HG03159 (cell line): ENCODE measurements at regions not wholly inside any gene's neighbourhood (a gene's known extent, or its start where the extent isn't known, plus 50 kb on each side); places are given as distances from the start of the nearest gene placed in this dataset.
A peak's percentile ranks its signal among the peaks of the same experiment; 100 is the strongest.
"Not testable (repeated sequence)": the region's sequence is repeated elsewhere in the genome, so short reads cannot be mapped to it uniquely, and the experiment has no call there.

ENCODE experiments used
- ATAC-seq: cut with Tn5 transposase; IDR thresholded peaks from one replicate; pipeline ENCODE4 v1.9.1; 2021; ENCODE audit warnings: mild to moderate bottlenecking, moderate library complexity; ENCODE audit not compliant: unreplicated experiment

DNA sequence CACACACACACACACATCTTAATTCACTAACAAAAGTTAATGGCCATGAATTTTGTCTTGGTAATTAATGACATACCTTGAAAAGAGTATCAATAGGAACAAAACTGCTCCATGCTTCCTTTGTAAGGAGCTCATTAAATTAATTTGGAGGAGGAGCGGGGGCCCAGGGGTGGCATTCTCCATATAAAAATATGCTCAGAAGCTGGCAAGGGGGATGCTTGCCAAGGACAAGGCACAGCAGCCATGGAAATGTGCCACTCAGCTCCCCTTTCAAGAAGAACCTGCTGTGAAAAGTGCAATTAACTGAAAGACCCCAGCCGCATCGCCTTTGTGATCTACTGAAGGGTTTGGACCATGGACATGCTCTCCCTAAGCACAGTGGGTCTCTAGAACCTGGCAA is 385.9 kb upstream of the API5 start:
- ATAC-seq, result no peak

DNA sequence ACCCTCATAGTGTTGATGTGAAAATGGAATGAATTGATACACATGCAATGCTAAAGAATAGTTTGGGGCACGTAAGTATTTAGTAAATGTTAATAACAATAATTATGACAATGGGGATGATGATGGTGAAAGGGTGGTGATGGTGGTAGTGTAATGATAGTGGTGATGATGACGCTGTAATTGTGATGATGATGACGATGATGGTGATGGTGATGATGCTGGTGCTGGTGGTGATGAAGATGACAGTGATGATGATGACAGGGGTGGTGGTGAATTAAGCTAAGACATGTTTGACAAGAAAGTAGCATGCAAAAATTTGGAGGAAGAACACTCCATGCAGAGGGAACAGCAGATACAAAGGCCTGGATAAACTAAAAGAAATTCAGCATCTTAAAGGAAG is 364.4 kb upstream of the API5 start:
- ATAC-seq, result no peak

DNA sequence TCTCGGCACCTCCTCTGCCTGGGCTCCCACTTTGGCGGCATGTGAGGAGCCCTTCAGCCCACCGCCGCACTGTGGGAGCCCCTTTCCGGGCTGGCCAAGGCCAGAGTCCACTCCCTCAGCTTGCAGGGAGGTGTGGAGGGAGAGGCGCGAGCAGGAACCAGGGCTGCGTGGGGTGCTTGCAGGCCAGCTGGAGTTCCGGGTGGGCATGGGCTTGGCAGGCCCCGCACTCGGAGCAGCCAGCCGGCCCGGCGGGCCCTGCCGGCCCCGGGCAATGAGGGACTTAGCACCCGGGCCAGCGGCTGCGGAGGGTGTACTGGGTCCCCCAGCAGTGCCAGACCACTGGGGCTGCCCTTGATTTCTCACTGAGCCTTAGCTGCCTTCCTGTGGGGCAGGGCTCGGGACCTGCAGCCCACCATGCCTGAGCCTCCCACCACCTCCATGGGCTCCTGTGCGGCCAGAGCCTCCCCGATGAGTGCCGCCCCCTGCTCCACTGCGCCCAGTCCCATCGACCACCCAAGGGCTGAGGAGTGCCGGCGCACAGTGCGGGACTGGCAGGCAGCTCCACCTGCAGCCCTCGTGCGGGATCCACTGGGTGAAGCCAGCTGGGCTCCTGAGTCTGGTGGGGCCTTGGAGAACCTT is 361.9 kb upstream of the API5 start:
- ATAC-seq, result not testable (repeated sequence)

DNA sequence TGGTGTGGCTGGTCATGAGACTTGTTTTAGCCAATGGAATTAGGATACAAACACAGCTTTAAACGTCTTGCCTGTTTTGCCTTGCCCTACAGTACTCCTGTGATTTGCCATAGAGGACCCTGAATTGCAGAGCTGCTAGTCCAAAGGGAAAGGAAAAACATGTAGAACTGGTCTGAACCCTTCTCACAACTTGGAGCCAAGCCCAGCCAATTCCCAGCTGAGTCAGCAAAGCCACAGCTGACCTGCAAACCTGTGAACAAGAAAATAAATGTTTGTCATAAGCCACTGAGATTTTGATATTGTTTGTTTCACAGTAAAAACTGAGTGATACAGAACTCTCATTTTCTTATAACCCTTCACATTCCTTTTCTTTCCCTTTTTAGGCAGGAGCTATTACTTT is 360.5 kb upstream of the API5 start:
- ATAC-seq, result no peak

DNA sequence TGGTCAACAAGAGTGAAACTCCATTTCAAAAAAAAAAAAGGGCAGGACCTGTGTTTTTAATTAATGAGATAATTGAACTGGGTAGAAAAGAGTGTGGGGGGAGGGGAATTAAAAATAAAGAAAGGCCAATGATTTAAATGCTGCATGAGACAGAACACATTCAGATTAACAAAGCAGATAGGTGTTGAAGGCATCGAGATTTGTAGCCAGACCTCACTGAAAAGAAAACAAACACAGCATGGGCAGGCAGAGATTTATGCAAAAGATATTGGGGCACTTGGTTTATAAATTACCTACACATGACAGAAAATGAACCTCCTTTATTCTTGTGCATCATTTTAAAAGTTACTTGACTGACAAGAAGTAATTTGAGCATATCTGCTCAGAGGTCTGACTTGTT is 354.0 kb upstream of the API5 start:
- ATAC-seq, result no peak

DNA sequence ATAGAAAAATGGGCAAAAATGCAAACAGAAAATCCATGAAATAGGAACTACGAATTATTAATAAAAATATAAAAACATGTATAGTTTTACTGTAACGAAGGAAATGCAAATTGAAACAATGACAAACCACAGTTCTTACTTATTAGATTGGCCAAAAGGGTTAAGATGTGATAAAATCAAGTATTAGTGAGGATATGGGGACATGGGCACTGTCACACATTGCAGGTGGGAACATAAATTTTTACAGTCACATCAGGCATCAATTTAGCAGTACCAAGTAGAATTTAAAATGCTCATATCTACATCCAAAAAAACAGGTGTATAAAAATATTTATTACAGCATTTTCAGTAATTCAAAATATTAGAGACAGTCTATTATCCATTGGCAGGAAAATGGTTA is 353.2 kb upstream of the API5 start:
- no peak for ATAC-seq

DNA sequence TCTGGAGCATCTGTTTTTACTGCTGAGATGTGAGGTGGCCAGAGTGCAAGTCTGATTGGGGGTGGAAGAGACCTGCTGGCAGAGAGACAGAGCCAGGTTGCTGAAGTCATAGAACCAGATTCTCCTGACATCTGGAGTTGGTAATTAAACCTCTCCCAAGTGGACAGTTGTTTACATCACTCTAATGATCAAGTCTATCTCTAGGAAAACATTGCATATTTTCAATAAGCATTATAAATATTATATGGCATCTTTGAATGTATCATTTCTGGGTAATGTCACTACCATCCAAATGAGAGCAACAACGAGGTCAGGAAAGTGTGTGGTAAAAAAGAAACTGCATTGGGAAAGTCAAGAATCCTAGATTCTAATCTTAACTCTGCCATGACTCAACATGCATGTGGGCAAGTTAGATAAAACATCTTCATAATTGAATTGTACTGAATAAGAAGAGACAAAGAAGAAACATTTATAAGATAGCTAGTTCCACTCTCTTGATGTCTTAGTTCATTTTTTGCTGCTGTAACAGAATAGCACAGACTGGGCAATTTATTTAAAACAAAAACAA is 351.2 kb upstream of the API5 start:
- ATAC-seq, result no peak

DNA sequence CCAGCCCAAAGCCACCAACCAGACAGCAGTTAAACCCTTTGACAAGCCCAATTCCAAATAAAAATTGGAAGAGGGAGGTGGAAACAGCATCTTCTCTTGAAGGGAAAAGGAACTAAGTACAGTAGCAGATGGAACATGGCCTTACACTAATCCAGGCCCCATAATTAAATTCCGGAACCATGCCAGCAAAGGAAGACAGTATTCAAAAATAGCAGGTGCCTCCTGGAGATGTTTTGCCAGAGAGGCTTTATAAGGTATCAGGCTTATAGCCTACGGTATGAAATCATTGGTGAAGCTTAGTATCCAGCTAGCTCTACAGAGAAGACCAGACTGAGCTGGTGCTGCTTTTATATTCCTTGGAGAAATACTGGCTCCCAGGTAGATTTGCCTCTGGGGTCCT is 344.1 kb upstream of the API5 start:
- no peak for ATAC-seq

DNA sequence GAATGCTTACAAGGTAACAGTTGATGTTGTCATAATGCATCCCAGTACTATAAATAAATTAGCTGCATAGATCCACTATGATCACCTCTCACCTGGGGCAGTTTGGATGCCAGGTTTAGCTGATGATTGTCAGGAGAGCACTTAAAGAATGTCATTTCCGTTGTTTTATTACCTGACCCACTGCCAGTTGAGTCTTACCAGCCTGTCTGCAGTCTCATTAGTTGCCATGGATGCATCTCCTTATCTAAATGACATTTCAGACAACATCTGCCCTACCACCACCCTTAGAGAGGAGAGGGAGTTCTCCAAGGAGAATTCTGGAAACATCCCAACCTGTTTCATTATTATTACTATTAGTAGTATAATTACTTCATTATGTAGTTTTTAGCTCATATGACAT is 339.1 kb upstream of the API5 start:
- no peak for ATAC-seq

DNA sequence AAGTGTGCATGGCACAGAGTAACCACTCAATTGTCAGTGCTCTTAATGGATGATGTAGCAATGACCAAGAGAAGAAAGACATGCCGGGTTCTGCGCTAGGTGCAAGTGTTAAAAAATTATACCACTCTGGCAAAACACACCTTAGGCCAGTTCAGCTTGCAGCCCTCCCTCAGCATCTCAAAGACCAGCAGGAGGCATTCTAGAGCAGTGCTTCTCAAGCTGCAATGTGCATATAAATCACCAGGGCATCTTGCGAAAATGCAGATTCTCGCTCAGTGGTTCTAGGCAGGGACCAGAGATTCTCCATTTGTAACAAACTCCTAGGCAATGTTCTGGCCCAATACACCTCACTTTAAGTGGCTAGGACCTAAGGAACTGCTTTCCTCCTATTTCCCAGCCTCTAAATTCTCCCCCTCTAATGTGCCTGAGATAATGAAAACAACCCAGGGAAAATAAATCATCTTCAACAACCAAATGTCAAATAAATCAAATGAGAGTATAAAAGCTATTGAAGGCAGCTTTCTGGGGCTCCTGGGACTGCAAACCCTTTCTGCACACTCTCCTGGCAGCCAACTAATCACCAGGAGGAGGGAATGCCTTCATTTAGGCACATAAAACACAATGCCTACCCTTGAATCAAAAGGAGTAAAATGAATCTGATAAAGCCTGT is 337.2 kb upstream of the API5 start:
- no peak for ATAC-seq

DNA sequence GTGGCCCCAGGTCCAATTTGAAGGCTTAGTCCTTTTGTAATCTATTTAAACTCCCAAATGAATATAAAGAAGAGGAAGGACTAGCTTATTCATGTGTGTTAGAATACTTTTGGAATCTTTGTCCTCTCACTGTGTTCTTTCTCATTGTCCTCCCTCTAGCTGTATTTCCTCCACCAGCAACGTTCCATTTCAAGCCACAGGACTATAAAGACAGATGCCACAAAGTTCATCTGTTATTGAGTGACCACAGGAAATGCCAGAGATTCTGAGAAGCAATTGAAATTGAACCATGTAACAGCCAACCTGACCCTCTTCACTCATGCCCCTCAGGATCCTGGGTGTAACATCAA is 336.6 kb upstream of the API5 start:
- ATAC-seq, result no peak

DNA sequence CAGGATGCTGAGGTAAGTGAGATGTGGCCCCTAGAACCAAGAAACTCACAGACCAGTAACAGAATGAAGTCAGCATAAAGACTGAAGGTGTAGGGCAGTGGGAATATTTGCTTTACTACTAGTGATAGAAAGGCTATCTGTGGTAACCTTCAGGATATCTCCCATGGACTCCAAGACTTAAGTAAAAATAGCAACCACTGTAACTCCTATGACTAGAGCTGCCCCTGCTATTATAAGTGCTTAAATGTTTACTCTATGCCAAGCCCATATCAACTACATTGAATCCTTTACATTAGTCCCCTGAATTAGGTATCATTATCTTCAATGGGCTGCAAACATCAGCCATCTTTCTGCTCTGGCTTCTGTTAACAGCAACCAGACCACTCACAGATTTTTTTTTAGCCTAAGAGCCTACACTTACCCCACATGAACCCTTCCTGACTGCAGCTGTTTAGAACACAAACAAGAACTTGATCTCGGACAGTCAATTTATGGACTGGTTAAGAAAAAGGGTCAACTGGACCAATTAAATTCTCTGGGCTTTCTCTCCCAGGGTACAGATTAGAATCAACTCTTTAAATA is 335.1 kb upstream of the API5 start:
- ATAC-seq, result no peak

DNA sequence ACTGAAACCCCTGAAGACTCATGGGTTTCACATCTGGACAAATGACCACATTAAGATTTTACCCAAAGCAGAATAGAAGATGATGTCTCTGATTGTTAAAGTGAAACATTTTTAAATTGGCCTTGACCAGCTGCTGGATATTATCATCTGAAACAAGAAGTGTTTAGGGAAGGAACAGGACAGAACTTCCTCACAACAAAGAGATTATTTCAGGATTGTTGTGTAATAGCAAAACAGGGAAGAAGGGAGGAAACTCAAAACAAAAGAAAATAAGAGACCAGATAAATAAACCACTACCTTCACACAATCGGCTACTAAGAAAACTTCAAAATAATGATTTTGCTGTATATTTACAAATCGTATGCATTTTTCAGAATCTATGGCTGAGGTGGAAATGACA is 319.2 kb upstream of the API5 start:
- no peak for ATAC-seq

DNA sequence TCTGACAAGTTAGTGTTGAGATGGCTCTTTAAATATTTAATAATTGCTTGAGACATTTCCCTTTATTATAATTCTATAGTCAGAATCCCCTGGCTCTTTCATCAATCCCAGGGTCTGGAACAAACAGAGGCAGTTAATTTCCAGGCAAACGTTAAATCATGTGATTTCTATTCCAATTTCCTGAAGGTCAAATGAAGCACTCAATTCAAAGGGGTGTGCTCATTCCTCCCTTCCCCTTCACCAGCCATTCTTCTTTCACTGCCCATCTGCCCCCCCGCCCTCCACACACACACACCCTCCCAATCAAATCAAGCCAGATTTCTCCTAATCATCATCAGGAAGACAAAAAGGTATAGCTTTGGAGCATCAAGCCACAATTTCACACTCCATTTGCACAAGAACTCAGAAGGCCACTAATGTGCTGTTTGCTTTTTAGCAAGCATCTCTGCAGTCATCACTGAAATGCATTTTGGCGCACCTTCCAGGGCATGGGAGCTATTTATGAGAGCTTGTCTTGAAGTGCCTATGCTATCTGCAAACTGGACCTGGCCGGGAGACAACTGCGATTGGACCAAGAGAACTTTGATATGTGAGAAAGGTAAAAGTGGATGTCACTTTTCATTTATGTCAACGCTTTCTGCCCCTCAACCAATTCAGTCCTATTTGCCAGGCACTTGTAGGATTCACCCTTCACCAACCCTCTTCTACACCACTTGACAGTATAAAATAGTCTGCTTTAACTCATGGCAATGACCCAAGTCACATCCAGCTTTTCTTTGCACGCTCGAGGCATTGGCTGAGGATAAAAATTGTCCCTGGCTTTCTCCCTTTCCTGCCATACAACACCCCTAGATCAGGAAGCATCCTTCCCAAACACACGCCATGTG is 315.1 kb upstream of the API5 start:
- ATAC-seq, result no peak

DNA sequence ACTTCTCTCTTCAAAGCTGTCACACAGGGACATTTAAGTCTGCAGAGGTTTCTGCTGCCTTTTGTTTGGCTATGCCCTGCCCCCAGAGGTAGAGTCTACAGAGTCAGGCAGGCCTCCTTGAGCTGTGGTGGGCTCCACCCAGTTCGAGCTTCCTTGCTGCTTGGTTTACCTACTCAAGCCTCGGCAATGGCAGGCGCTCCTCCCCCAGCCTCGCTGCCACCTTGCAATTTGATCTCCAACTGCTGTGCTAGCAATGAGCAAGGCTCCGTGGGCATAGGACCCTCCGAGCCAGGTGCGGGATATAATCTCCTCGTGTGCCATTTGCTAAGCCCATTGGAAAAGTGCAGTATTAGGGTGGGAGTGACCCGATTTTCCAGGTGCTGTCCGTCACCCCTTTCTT is 306.9 kb upstream of the API5 start:
- not testable (repeated sequence) for ATAC-seq

DNA sequence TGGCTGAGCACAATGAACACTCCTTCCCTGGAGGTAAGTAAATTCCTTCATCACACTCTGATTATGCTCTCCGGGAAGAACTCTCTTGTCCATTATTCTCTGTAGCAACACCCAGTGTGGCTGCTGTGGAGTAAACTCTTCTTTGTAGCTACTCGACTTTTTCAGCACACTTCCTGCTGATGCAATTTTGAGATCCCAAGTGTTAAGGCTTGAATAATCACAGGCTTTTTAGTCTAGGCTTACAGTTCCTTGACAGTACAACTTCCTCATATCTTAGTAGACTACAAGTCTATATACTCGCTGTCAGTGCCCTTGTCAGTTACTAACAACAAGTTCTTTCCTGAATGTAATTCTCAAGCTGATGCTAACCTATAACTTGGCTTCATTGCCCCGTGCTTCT is 301.8 kb upstream of the API5 start:
- no peak for ATAC-seq

DNA sequence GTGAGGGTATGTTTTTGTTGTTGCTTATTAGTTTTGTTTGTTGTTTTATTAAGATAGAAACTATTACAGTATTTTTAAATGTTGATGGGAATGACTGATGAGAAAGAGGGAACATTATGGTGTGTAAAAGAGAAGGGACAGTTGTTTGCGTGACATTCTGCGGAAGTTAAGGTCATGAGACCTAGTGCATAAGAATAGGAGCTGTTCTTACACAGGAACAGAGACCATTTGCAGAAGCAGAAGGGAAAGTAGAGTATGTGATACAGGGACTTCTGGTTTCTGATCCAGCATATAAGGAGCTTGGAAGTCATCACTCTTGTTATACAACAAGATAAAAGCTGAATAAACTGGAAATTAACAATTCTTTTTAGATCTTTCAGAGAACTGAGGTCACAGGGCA is 299.2 kb upstream of the API5 start:
- ATAC-seq, result no peak

DNA sequence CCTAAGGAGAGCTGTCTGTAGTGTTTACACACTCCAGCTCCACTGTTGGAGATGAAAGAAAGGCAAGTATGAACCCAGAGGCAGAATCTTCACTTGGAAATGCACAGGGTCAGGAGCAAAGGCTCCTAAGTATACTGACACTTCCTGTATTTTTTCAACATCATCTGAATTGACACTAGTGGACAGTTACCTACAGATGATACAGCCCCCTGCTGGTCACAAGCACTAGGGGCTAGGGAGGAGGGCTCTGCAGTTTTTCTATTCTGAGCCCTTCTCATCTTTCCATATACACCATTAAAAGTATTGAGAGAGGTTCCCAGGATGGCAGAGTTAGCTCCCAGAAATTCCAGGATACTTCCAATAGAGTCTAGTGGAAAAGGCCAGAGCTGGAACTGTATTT is 290.3 kb upstream of the API5 start:
- ATAC-seq, result peak; percentile 76

DNA sequence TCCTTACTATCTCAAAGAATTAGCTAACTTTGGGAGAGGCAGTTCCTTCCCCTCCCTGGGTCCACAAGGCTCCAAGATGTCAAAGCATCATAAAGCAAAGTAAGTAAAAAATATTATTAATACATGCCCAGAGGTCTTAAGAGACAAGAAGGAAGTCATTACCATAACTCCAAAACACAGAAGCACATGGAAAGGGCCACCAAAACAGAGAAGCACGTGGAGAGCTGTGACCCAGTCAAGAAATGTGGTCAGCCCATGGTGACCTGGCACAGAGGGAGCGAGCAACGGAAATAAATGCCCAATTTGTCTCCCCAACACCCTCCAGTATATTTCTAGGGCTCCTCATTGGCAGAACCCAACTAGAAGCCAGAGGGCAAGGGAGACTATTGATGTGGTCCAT is 277.5 kb upstream of the API5 start:
- ATAC-seq, result no peak

DNA sequence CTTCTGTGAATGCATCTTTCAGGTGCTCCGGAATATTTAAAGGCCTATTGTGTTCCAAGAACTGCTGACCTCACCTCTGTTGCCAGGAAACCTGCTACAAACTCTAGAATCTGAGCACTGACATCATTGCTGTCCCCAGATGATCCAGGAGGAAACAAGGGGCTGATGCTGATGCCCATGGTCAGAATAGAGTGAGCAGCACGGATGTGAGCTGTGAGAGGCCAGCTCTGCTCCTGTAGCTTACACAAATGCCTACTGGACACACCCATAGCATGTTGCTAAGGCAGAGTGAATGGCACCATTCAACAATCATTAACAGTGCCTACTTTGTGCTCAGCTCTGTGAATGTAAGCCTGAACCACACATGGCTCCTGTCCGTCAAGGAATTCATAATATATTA is 276.7 kb upstream of the API5 start:
- no peak for ATAC-seq

DNA sequence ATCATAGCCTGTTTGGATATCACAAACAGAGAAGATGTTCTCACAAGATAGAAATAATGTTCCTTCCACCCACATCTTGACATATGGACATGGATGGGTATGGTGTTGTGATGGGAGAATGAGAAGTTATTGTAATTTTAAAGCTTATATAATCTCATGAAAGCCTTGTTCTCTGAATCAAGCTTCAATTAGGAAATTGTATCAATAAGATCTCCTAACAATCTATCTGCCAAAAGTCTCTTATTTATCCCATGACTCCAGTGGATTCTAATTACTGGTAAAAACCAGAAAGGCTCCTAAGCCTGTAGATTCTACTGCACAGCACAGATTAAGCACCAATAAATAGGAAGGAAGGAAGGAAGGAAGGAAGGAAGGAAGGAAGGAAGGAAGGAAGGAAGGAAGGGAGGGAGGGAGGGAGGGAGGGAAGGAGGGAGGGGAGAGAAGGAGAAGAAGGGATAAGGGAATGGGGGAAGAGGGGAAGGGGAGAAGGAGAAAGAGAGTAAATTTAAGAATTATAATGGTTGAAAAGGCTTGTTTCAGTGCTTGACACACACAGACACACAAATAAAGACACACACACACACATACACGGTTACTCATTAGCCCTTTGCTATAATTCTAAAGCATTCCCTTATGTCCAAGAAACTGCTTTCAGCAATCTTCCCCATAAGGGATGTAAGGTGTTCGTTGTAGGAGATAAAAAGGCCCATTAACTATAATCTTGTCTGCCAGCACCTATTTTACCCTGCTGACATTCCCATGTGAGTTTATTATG is 258.0 kb upstream of the API5 start:
- no peak for ATAC-seq
